AML-193 (cell line): ENCODE measurements at regions not wholly inside any gene's neighbourhood (a gene's known extent, or its start where the extent isn't known, plus 50 kb on each side); places are given as distances from the start of the nearest gene placed in this dataset.
A peak's percentile ranks its signal among the peaks of the same experiment; 100 is the strongest.
"Not testable (repeated sequence)": the region's sequence is repeated elsewhere in the genome, so short reads cannot be mapped to it uniquely, and the experiment has no call there.

ENCODE experiments used
- DNase-seq, 2 experiments: peaks; one replicate each; lab custom pipeline; 2025; lab: John Stamatoyannopoulos, UW

GRCh38 chr12:84495711-84496110, 416.9 kb downstream of the SLC6A15 start:
- no peak for DNase-seq

DNA sequence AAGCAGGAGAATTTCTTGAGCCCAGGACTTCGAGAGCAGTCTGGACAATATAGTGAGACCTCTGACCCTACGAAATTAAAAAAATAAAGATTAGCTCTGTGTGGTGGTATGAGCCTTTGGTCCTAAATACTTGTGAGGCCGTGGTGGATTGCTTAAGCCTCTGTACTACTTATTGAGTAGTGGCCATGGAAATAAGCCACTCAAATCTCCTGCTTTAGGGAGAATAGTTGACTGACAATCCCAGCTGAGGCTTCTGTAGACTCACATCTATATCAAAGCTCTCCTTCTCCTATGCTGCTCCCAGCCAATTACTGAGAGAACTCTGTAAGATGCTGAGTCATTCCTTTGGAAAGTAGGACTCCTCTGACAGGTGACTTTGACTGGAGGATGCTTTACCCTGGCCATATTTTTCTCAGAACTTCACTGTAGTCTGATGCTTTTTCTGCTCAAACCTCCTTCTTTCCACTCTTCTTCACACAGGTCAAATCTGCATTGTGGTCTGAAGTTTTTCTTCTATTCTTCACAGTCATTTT, 420.2 kb downstream of the SLC6A15 start:
- no peak for DNase-seq

DNA sequence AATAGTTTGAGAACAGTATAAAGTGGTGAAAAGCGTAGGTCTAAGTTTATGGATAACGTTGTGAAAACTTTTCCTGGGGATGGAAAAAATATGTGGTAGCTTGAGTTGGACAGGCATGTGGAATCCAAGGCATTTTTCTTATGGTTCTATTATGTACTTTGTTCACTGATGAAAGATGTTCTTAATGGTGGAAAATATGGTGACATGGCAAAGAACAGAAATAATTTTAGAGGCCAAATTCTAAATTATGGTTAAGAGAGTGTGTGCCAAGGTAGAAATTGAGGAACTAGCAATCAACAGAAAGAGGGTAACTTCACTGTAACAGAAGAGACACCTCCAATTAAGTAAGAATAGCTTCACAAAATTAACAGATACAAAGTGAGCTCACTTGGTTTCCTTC, 427.8 kb downstream of the SLC6A15 start:
- no peak for DNase-seq

DNA sequence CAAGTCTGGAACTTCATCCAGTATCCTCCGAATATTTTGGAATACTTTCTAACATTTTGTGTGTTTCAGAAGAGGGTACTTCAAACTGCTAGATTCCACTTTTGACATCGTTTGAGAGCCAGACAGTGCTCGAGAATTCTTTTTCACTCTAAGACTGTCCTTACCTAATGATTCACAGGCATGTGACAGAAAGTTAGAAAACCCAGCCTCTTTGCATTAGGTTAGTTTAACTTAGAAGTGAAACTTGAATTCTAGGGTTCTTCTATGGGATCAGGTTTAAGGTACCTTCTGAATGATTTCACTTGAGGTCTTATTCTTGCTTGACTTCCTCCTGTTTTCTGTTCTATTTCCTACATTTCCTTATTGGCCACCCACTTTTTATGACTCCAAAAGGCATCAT, 431.8 kb downstream of the SLC6A15 start:
- no peak for DNase-seq

DNA sequence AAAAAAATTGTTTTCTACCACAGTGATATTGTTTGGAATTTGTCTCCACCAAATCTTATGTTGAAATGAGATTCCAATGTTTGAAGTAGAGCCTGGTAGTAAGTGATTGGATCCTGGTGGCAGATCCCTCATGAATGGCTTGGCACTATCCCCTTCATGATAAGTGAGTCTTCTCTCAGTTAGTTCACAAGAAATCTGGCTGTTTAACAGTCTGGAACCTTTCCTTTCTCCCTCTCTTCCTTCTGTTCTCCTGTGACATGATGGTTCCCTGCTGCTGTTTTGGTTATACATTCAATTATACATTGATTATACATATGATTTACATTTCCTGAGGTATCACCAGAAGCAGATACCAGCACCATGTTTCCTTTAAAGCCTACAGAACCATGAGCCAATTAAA, 442.2 kb downstream of the SLC6A15 start:
- no peak for DNase-seq

GRCh38 chr12:84464616-84465015, 448.0 kb downstream of the SLC6A15 start:
- no peak for DNase-seq

GRCh38 chr12:84463741-84464495, 448.7 kb downstream of the SLC6A15 start:
- no peak for DNase-seq

DNA sequence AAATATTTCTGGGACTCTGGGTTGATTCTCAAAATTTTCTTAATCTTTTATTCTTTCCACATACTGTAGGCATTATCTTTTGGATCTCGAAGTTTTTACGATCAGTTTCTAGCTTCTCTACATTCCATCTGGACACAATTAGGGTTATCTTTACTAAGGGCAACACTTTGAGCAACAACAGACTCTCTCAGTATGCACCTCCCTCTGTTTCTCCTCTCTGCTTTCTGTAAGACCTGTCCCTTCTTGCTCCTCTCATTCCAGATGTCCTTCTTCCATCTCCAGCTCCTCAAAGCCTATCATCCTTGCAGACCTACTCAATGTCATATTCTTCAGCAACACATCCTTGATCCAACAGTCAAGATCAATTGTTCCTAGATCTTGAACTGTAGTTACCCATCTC, 457.0 kb downstream of the SLC6A15 start:
- DNase-seq = no peak

DNA sequence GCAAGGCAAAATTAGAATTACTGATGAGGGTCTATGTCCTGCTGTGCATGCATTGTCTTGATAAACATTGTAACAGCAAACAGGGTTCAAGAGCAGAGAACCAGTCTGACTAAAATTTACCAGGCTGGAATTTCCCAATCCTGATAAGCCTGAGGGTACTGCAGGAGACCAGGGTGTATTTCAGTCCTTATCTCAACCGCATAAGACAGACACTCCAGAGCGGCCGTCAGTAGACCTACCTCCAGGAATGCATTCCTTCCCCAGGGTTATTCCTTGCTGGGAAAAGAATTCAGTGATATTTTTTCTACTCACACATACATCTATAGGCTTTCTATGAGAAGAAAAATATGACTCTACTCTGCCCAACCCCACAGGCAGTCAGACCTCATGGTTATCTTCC, 466.1 kb downstream of the SLC6A15 start:
- not testable (repeated sequence) for DNase-seq

GRCh38 chr12:84436134-84436533, 476.5 kb downstream of the SLC6A15 start:
- DNase-seq = no peak

- DNase-seq = no peak
Measured at GRCh38 chr12:84435682-84436081, 476.9 kb downstream of the SLC6A15 start.

GRCh38 chr12:84422340-84422739, 490.3 kb downstream of the SLC6A15 start:
- DNase-seq = no peak

DNA sequence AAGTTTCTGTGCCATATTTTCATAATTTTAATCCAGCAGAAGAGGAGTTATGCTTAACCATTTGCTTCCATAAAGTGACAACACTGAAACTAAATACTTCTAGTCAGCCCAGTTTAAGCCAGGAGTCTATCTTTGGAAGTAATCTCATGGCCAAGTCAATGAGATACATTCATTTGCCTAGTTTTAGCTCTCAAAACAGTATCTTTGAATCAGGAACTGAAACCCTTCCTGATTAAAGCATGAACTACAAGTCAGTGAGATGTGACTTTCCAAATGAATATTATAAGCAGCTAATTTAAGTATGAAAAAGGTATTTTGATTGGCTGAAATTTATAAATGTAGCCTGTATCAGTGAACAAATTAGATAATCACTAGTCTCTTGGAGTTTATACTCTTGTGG, 491.5 kb downstream of the SLC6A15 start:
- DNase-seq = no peak

DNA sequence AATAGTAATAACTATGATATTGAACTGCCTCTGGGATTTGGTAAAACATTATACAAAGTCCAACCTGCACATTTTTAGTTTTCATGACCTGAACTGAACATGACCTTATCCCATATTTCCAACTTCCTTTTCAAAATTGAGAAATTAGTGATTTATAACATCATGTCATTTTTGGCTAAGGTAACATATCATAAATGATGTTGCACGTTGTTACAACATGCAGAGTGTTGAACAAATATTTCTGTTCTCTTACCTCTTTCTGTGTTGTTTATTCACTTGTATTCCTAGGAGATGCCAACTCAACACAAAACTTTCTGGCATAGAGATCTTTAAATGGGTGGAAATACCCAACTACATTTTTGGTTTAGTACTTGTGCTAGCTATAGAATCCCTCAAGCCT, 496.0 kb downstream of the SLC6A15 start:
- no peak for DNase-seq

GRCh38 chr12:84415946-84416345, 496.7 kb downstream of the SLC6A15 start:
- DNase-seq = no peak

- DNase-seq = no peak
Measured at GRCh38 chr12:84413656-84414055, 498.9 kb downstream of the SLC6A15 start.

DNA sequence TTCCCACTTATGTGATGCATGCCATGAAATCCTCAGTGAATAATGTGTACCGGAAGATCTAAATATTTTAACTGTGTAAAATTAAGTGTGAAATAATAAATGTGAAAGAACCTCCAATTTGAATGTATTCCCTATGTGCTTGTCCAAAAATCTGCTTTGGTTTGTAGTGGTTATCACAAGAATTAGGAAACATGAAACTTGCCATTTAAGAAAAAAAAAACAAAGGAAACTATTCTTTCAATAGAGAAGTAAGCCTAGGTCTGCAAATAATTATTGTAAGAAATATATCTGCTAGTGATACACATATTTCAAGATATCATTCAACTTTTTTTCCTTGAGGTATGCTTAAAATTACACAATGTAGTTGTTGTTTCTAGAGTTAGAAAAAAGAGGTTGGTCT, 500.4 kb downstream of the SLC6A15 start:
- DNase-seq = no peak

DNA sequence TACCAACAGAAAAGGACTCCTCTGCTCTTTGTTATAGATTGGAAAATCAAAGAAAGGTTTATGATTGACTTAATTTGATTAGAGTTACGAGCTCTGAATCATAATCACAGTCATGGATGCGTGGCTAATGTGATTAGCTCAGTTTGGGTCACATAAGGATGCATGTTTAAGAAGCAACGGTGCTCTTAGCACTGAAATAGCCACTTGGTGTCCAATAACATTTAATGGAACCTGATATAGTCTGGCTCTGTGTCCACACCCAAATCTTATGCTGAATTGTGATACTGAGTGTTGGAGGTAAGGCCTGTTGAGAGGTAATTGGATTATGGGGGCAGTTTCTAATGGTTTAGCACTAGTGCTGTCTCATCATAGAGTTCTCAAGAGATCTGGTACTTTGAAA, 501.6 kb downstream of the SLC6A15 start:
- DNase-seq = no peak

- DNase-seq = no peak
Measured at GRCh38 chr12:84408936-84409335, 503.7 kb downstream of the SLC6A15 start.

GRCh38 chr12:84406720-84407119, 505.9 kb downstream of the SLC6A15 start:
- not testable (repeated sequence) for DNase-seq

DNA sequence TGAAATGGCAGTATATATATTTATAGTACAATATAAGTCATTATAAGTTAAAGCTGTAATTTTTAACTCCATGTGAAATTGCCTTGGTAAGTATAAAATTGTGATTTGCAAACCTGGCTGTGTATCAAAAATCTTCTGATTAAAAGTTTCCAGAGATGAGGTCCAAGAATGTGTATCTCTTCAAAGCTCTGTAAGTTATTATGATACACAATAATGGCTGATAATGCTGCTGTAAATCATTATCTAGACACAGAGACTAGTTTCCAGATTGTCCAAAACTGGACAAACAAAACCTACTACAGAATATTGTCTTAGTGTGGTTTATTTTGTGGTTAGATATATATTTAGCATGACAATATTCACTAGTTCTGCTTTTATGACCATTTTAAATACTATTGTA, 514.8 kb downstream of the SLC6A15 start:
- DNase-seq = no peak

- peak; percentile 1 for DNase-seq
Measured at GRCh38 chr12:84397263-84397662, 515.3 kb downstream of the SLC6A15 start.

- DNase-seq = not testable (repeated sequence)
Measured at GRCh38 chr12:84391176-84391575, 521.4 kb downstream of the SLC6A15 start.

- no peak for DNase-seq
Measured at GRCh38 chr12:84384384-84384783, 528.2 kb downstream of the SLC6A15 start.
